Parathyroid adenoma (tissue), 2 donors: ENCODE measurements at regions not wholly inside any gene's neighbourhood (a gene's known extent, or its start where the extent isn't known, plus 50 kb on each side); places are given as distances from the start of the nearest gene placed in this dataset.

Experiments used
- H2AFZ ChIP-seq: fragments of 300-600 bp; sonication (generic); one replicate; pipeline ENCODE4 v1.7.0; 2017; ENCODE audit warnings: antibody characterized with exemption, mild to moderate bottlenecking
- H3K27ac ChIP-seq: fragments of 300-600 bp; sonication (generic); one replicate; pipeline ENCODE4 v1.7.0; 2017
- H3K27me3 ChIP-seq: fragments of 300-600 bp; sonication (generic); one replicate; pipeline ENCODE4 v1.7.0; 2017; ENCODE audit warnings: low read length; ENCODE audit not compliant: control insufficient read depth, insufficient read depth
- H3K36me3 ChIP-seq: fragments of 300-600 bp; sonication (generic); one replicate; pipeline ENCODE4 v1.7.0; 2017; ENCODE audit warnings: low read length; ENCODE audit not compliant: control insufficient read depth, insufficient read depth
- H3K4me1 ChIP-seq: fragments of 300-600 bp; sonication (generic); one replicate; pipeline ENCODE4 v1.7.0; 2017; ENCODE audit warnings: control low read depth
- H3K4me2 ChIP-seq: fragments of 300-600 bp; sonication (generic); one replicate; pipeline ENCODE4 v1.7.0; 2017; ENCODE audit warnings: low read length
- H3K4me3 ChIP-seq: fragments of 300-600 bp; sonication (generic); one replicate; pipeline ENCODE4 v1.7.0; 2017; ENCODE audit warnings: low read depth, low read length
- H3K79me2 ChIP-seq: fragments of 300-600 bp; sonication (generic); one replicate; pipeline ENCODE4 v1.7.0; 2017; ENCODE audit warnings: control low read depth
- H3K9ac ChIP-seq: fragments of 300-600 bp; sonication (generic); one replicate; pipeline ENCODE4 v1.7.0; 2017; ENCODE audit warnings: mild to moderate bottlenecking
- H3K9me3 ChIP-seq: fragments of 300-600 bp; sonication (generic); one replicate; pipeline ENCODE4 v1.7.0; 2017; ENCODE audit warnings: low read length; ENCODE audit not compliant: control insufficient read depth
- CTCF ChIP-seq: fragments of 300-600 bp; sonication (generic); IDR thresholded peaks from one replicate; pipeline ENCODE4 v1.7.0; 2017; ENCODE audit warnings: antibody characterized with exemption, mild to moderate bottlenecking
- donor health status: primary hyperparathyroidism.

- Histone ChIP-seq H2AFZ (no peak overlapping the region), H3K4me1 (no peaks in the 10 kb centered on the region)
Observed at GRCh38 chr9:28696960-28697359, 1123.7 kb upstream of the C9orf72 start.

GRCh38 chr9:28699632-28700031, 1126.4 kb upstream of the C9orf72 start:
- Histone ChIP-seq H3K27me3 (no peaks in the 10 kb centered on the region), H3K27ac (no peak overlapping the region), H3K4me2 (no peak overlapping the region), H3K4me1 (no peaks in the 10 kb centered on the region), H3K9ac (no peak overlapping the region), H3K79me2 (no peaks in the 10 kb centered on the region), H3K36me3 (no peaks in the 10 kb centered on the region), H2AFZ (no peak overlapping the region), H3K4me3 (no peak overlapping the region), H3K9me3 (no peaks in the 10 kb centered on the region)
- no peak for TF ChIP-seq CTCF

More at GRCh38 chr9:28696960-28697359, 1123.7 kb upstream of the C9orf72 start:
- Histone ChIP-seq H3K27ac (no peak overlapping the region), H3K36me3 (no peaks in the 10 kb centered on the region), H3K9ac (no peak overlapping the region), H3K4me3 (no peak overlapping the region), H3K9me3 (no peaks in the 10 kb centered on the region), H3K27me3 (no peaks in the 10 kb centered on the region), H3K4me2 (no peak overlapping the region), H3K79me2 (no peaks in the 10 kb centered on the region)
- no peak for TF ChIP-seq CTCF

- Histone ChIP-seq H3K27me3 (no peaks in the 10 kb centered on the region), H3K4me3 (no peak overlapping the region), H3K27ac (no peak overlapping the region), H3K4me1 (no peaks in the 10 kb centered on the region), H2AFZ (no peak overlapping the region), H3K79me2 (no peaks in the 10 kb centered on the region), H3K9me3 (no peaks in the 10 kb centered on the region), H3K4me2 (no peak overlapping the region), H3K9ac (no peak overlapping the region), H3K36me3 (no peaks in the 10 kb centered on the region)
- no peak for TF ChIP-seq CTCF
Observed at GRCh38 chr9:28707616-28708015, 1134.3 kb upstream of the C9orf72 start.

GRCh38 chr9:28714188-28714587, 1140.9 kb upstream of the C9orf72 start:
- no peak for TF ChIP-seq CTCF
- H3K9ac ChIP-seq, result no peak overlapping the region

GRCh38 chr9:28718226-28718625, 1144.9 kb upstream of the C9orf72 start:
- Histone ChIP-seq H3K36me3 (no peaks in the 10 kb centered on the region), H3K9ac (no peak overlapping the region), H3K9me3 (no peaks in the 10 kb centered on the region), H3K4me2 (no peak overlapping the region), H2AFZ (no peak overlapping the region), H3K79me2 (no peaks in the 10 kb centered on the region), H3K27ac (no peak overlapping the region), H3K4me1 (no peaks in the 10 kb centered on the region), H3K27me3 (no peaks in the 10 kb centered on the region), H3K4me3 (no peak overlapping the region)
- no peak for TF ChIP-seq CTCF

More at GRCh38 chr9:28714188-28714587, 1140.9 kb upstream of the C9orf72 start:
- no peak overlapping the region for H2AFZ ChIP-seq
- H3K27ac ChIP-seq, result no peak overlapping the region
- H3K9me3 ChIP-seq, result no peaks in the 10 kb centered on the region
- H3K79me2 ChIP-seq, result no peaks in the 10 kb centered on the region
- H3K4me2 ChIP-seq, result no peak overlapping the region
- H3K27me3 ChIP-seq, result no peaks in the 10 kb centered on the region
- H3K4me1 ChIP-seq, result no peaks in the 10 kb centered on the region
- H3K4me3 ChIP-seq, result no peak overlapping the region
- no peaks in the 10 kb centered on the region for H3K36me3 ChIP-seq
